ENCODE measurements at regions not wholly inside any gene's neighbourhood (a gene's known extent, or its start where the extent isn't known, plus 50 kb on each side); places are given as distances from the start of the nearest gene placed in this dataset.

GRCh38 chr21:23952269-23952668 is 1655.0 kb downstream of the MRPL39 start:
- peaks cover 2% of the 10 kb centered on the region for H3K9me3 ChIP-seq (ENCODE audit: control insufficient read depth, low read depth, low read length)
- no peaks in the 10 kb centered on the region for H3K36me3 ChIP-seq (ENCODE audit: control insufficient read depth in 2 of 2, extremely low read depth in 1 of 2, insufficient read depth in 2 of 2, low read length in 2 of 2)
- no peaks in the 10 kb centered on the region for H4K20me1 ChIP-seq (ENCODE audit: control insufficient read depth, extremely low read depth, insufficient read depth, low read length)
- no peak overlapping the region for H2AFZ ChIP-seq (ENCODE audit: control insufficient read depth, low read length)
- H3K4me3 ChIP-seq (ENCODE audit: control insufficient read depth in 2 of 3, extremely low read depth in 1 of 3, insufficient read depth in 2 of 3, low read depth in 1 of 3, low read length in 3 of 3): no peak overlapping the region
- TF ChIP-seq CTCF (optimal IDR thresholded peaks at IDR 0.05 in 1 of 3, IDR thresholded peaks at IDR 0.05 in 1 of 3, conservative IDR thresholded peaks at IDR 0.05 in 1 of 3; ENCODE audit: extremely low read depth in 1 of 3, insufficient read depth in 2 of 3, low read length in 3 of 3) (no peak), EZH2 (IDR thresholded peaks at IDR 0.05; ENCODE audit: low read length) (no peak)
- DNase-seq (ENCODE audit: low read depth, low spot score) (no peak), FAIRE-seq (no peak)
- H3K9me1 ChIP-seq (ENCODE audit: control insufficient read depth, extremely low read depth, insufficient read depth, low read length): no peaks in the 10 kb centered on the region
- H3K27me3 ChIP-seq (ENCODE audit: control insufficient read depth, extremely low read depth, insufficient read depth, low read length): no peaks in the 10 kb centered on the region
- no peaks in the 10 kb centered on the region for H3K4me1 ChIP-seq (ENCODE audit: control insufficient read depth, extremely low read depth, insufficient read depth, low read length)
- H3K9ac ChIP-seq (ENCODE audit: control insufficient read depth, extremely low read depth, insufficient read depth, low read length): no peak overlapping the region
- no peak overlapping the region for H3K4me2 ChIP-seq (ENCODE audit: control insufficient read depth, extremely low read depth, insufficient read depth, low read depth, low read length)
- H3K27ac ChIP-seq (ENCODE audit: control insufficient read depth, insufficient read depth, low read length): no peak overlapping the region
- dilution Hi-C loops (cut with MboI; ENCODE audit: extremely low pct_ligation_motif_present, low sequenced_read_pairs): no loop called here
- no peaks in the 10 kb centered on the region for H3K79me2 ChIP-seq (ENCODE audit: control insufficient read depth, insufficient read depth, low read length)

GRCh38 chr21:23951251-23951650 is 1656.0 kb downstream of the MRPL39 start:
- Histone ChIP-seq H3K4me3 (ENCODE audit: control insufficient read depth in 2 of 3, extremely low read depth in 1 of 3, insufficient read depth in 2 of 3, low read depth in 1 of 3, low read length in 3 of 3) (no peak overlapping the region), H3K9ac (ENCODE audit: control insufficient read depth, extremely low read depth, insufficient read depth, low read length) (no peak overlapping the region), H2AFZ (ENCODE audit: control insufficient read depth, low read length) (no peak overlapping the region), H3K4me1 (ENCODE audit: control insufficient read depth, extremely low read depth, insufficient read depth, low read length) (no peaks in the 10 kb centered on the region), H3K4me2 (ENCODE audit: control insufficient read depth, extremely low read depth, insufficient read depth, low read depth, low read length) (no peak overlapping the region), H3K9me3 (ENCODE audit: control insufficient read depth, low read depth, low read length) (peaks cover 4% of the 10 kb centered on the region), H3K27ac (ENCODE audit: control insufficient read depth, insufficient read depth, low read length) (no peak overlapping the region), H3K9me1 (ENCODE audit: control insufficient read depth, extremely low read depth, insufficient read depth, low read length) (no peaks in the 10 kb centered on the region), H4K20me1 (ENCODE audit: control insufficient read depth, extremely low read depth, insufficient read depth, low read length) (no peaks in the 10 kb centered on the region), H3K36me3 (ENCODE audit: control insufficient read depth in 2 of 2, extremely low read depth in 1 of 2, insufficient read depth in 2 of 2, low read length in 2 of 2) (no peaks in the 10 kb centered on the region), H3K27me3 (ENCODE audit: control insufficient read depth, extremely low read depth, insufficient read depth, low read length) (no peaks in the 10 kb centered on the region), H3K79me2 (ENCODE audit: control insufficient read depth, insufficient read depth, low read length) (no peaks in the 10 kb centered on the region)
- dilution Hi-C loops (cut with MboI; ENCODE audit: extremely low pct_ligation_motif_present, low sequenced_read_pairs): no loop called here
- TF ChIP-seq CTCF (optimal IDR thresholded peaks at IDR 0.05 in 1 of 3, IDR thresholded peaks at IDR 0.05 in 1 of 3, conservative IDR thresholded peaks at IDR 0.05 in 1 of 3; ENCODE audit: extremely low read depth in 1 of 3, insufficient read depth in 2 of 3, low read length in 3 of 3) (no peak), EZH2 (IDR thresholded peaks at IDR 0.05; ENCODE audit: low read length) (no peak)
- no peak for FAIRE-seq
- no peak for DNase-seq (ENCODE audit: low read depth, low spot score)

All from keratinocyte (primary cell).